Heart left ventricle (tissue), 13 donors: ENCODE measurements at regions not wholly inside any gene's neighbourhood (a gene's known extent, or its start where the extent isn't known, plus 50 kb on each side); places are given as distances from the start of the nearest gene placed in this dataset.

Experiments
- CTCF ChIP-seq, 12 donors: fragments of 200-600 bp; sonication (generic) in 4 of 12; IDR thresholded peaks; one replicate each; pipeline versions ENCODE4 v1.5.0 to v1.8.0; 2018 to 2022; ENCODE audit warnings: antibody characterized with exemption in 12 of 12, mild to moderate bottlenecking in 5 of 12
- POLR2A ChIP-seq, 2 donors: fragments of 450-650 bp; IDR thresholded peaks; one replicate each; pipeline ENCODE4 v1.6.1; 2017; ENCODE audit warnings: antibody characterized with exemption in 2 of 2, mild to moderate bottlenecking in 2 of 2, moderate library complexity in 2 of 2
- donor health status: ischemic (EF 13 %, LVEDD 7.1; RV severe dilation, severe dysfunction).
- donor health status: DM: no; HTN: yes; CAD: no.
- donor health status: DM: no; HTN: no; CAD: no.
- donor health status: ischemic (EF 25% LVEDD 6.9; RV normal size, moderate dysfunction).
- donor health status: ischemic (EF 25% LVEDD 5.7; RV mildly dilated, moderate dysfunction).
- donor health status: ischemic (EF 35%, LVEDD 5.7; RV mildly dilated, moderate dysfunction).
- donor health status: nonischemic (EF 11% LVEDD 7.7; RV severe dilation, severe dysfunction).
- donor health status: DM: yes; HTN: yes; CAD: no.
- donor health status: PGD.
- donor health status: ischemic (EF 29% LVEDD 5.4; RV normal size, mild dysfunction).
- donor health status: nonischemic (EF 23%, LVEDD 6.1; RV moderate dilation, normal function).

- TF ChIP-seq CTCF (IDR thresholded peaks at IDR 0.05) (no peak), POLR2A (IDR thresholded peaks at IDR 0.05) (no peak)
Measured at GRCh38 chr14:98298481-98299244, 973.3 kb downstream of the BCL11B start.
